Right lobe of liver (tissue), 6 donors: ENCODE measurements at regions not wholly inside any gene's neighbourhood (a gene's known extent, or its start where the extent isn't known, plus 50 kb on each side); places are given as distances from the start of the nearest gene placed in this dataset.

Experiments used
- ATAC-seq, 4 donors: fragments of 200-7000 bp; cut with Tn5 transposase; one replicate each; pipeline ENCODE4 v1.9.1; 2020; ENCODE audit warnings: mild to moderate bottlenecking in 4 of 4, moderate library complexity in 4 of 4
- DNase-seq, 3 donors: peaks; one replicate each; pipeline ENCODE4 v3.0.0-alpha.2; 2020
- H3K27ac ChIP-seq, 3 donors: fragments of 200-600 bp; one replicate each; pipeline ENCODE4 v1.8.0; 2022
- H3K27me3 ChIP-seq, 2 donors: fragments of 200-600 bp; one replicate each; pipeline ENCODE4 v1.8.0; 2022
- H3K36me3 ChIP-seq, 4 donors: fragments of 200-600 bp; sonication (generic) in 1 of 4; one replicate each; pipeline versions ENCODE4 v1.5.1 to v1.8.0; 2017 to 2022; ENCODE audit warnings: control low read depth in 1 of 4
- H3K4me1 ChIP-seq, 4 donors: fragments of 200-600 bp; sonication (generic) in 1 of 4; one replicate each; pipeline versions ENCODE4 v1.5.1 to v1.8.0; 2017 to 2022; ENCODE audit warnings: control low read depth in 1 of 4
- H3K4me3 ChIP-seq, 3 donors: fragments of 200-600 bp; one replicate each; pipeline ENCODE4 v1.8.0; 2022
- H3K9me3 ChIP-seq, 4 donors: fragments of 200-600 bp; sonication (generic) in 1 of 4; one replicate each; pipeline versions ENCODE4 v1.5.1 to v1.8.0; 2017 to 2022; ENCODE audit warnings: control low read depth in 1 of 4
- CTCF ChIP-seq, 4 donors: fragments of 200-600 bp in 3 of 4; fragments of 450-650 bp in 1 of 4; IDR thresholded peaks; one replicate each; pipeline versions ENCODE4 v1.5.1 to v1.8.0; 2016 to 2022; ENCODE audit warnings: antibody characterized with exemption in 4 of 4, mild to moderate bottlenecking in 2 of 4
- POLR2A ChIP-seq: fragments of 450-650 bp; IDR thresholded peaks from one replicate; pipeline ENCODE4 v1.6.1; 2017; ENCODE audit warnings: antibody characterized with exemption, mild to moderate bottlenecking
- WGBS: methylation state at CpG from one replicate; pipeline ENCODE4 v1.1.6; 2018; ENCODE audit warnings: low coverage, low lambda C conversion rate; ENCODE audit not compliant: insufficient coverage; ENCODE audit errors: missing lambda C conversion rate; 5-methylcytosine and 5-hydroxymethylcytosine counted together
- intact Hi-C, 2 donors: fragments of 100-400 bp; cut with DNase I; formaldehyde crosslinking; loops; one replicate each; pipeline versions ENCODE4 v1.11.2 to v1.14.1; 2022
- donor health status: DM: no; HTN: yes; CAD: no.
- donor health status: DM: no; HTN: no; CAD: no.
- donor health status: DM: no; HTN: no; CAD: no.
- donor health status: DM: no; HTN: yes; CAD: no.
- donor health status: DM: no; HTN: yes; CAD: no.

GRCh38 chrX:77298296-77298695 lies 148.9 kb upstream of the FGF16 start:
- WGBS: 58% methylated on average over 3 of the region's 5 CpGs
- Histone ChIP-seq H3K27me3 (no peaks in the 10 kb centered on the region), H3K36me3 (no peaks in the 10 kb centered on the region), H3K4me3 (no peak overlapping the region), H3K4me1 (no peaks in the 10 kb centered on the region), H3K27ac (no peak overlapping the region), H3K9me3 (no peaks in the 10 kb centered on the region)
- TF ChIP-seq CTCF (IDR thresholded peaks at IDR 0.05) (no peak), POLR2A (no peak)
- no peak for DNase-seq
- intact Hi-C loops: no loop called here
- ATAC-seq: no peak

GRCh38 chrX:77298790-77299189 lies 148.4 kb upstream of the FGF16 start:
- no peaks in the 10 kb centered on the region for H3K36me3 ChIP-seq
- intact Hi-C loops: no loop called here
- H3K9me3 ChIP-seq: no peaks in the 10 kb centered on the region
- H3K4me3 ChIP-seq: no peak overlapping the region
- ATAC-seq (no peak), DNase-seq (no peak)
- H3K27ac ChIP-seq: no peak overlapping the region
- no peaks in the 10 kb centered on the region for H3K27me3 ChIP-seq
- no peak for TF ChIP-seq CTCF (IDR thresholded peaks at IDR 0.05)
- no peak for TF ChIP-seq POLR2A
- WGBS: 40% methylated on average over 5 of the region's 6 CpGs
- no peaks in the 10 kb centered on the region for H3K4me1 ChIP-seq

- DNase-seq (no peak), ATAC-seq (no peak)
- 55% methylated on average over 5 of the region's 6 CpGs for WGBS
- no peaks in the 10 kb centered on the region for H3K27me3 ChIP-seq
- no peak overlapping the region for H3K27ac ChIP-seq
- TF ChIP-seq POLR2A (no peak), CTCF (IDR thresholded peaks at IDR 0.05) (no peak)
- H3K4me1 ChIP-seq: no peaks in the 10 kb centered on the region
- no peaks in the 10 kb centered on the region for H3K36me3 ChIP-seq
- intact Hi-C loops: no loop called here
- H3K4me3 ChIP-seq: no peak overlapping the region
- H3K9me3 ChIP-seq: no peaks in the 10 kb centered on the region
Observed at GRCh38 chrX:77299549-77299948, 147.6 kb upstream of the FGF16 start.

GRCh38 chrX:77342004-77342403 lies 105.2 kb upstream of the FGF16 start:
- Histone ChIP-seq H3K36me3 (no peaks in the 10 kb centered on the region), H3K4me1 (no peaks in the 10 kb centered on the region), H3K27ac (no peak overlapping the region), H3K4me3 (no peak overlapping the region), H3K27me3 (no peaks in the 10 kb centered on the region), H3K9me3 (no peaks in the 10 kb centered on the region)
- WGBS: 30% methylated on average over 1 of the region's 1 CpG
- no peak for DNase-seq
- intact Hi-C loops: no loop called here
- TF ChIP-seq POLR2A: no peak
- no peak for TF ChIP-seq CTCF (IDR thresholded peaks at IDR 0.05)
- ATAC-seq: no peak

GRCh38 chrX:77346859-77347258 lies 100.3 kb upstream of the FGF16 start:
- Histone ChIP-seq H3K4me1 (no peaks in the 10 kb centered on the region), H3K27me3 (no peaks in the 10 kb centered on the region), H3K9me3 (no peaks in the 10 kb centered on the region), H3K27ac (no peak overlapping the region), H3K4me3 (no peak overlapping the region), H3K36me3 (no peaks in the 10 kb centered on the region)
- ATAC-seq: no peak
- WGBS: 27% methylated on average over 1 of the region's 1 CpG
- intact Hi-C loops: no loop called here
- TF ChIP-seq POLR2A (no peak), CTCF (IDR thresholded peaks at IDR 0.05) (no peak)
- DNase-seq: no peak
